Sigmoid colon (tissue), 3 donors: ENCODE measurements at regions not wholly inside any gene's neighbourhood (a gene's known extent, or its start where the extent isn't known, plus 50 kb on each side); places are given as distances from the start of the nearest gene placed in this dataset.

Experiments
- POLR2A ChIP-seq, 2 donors: fragments of 450-650 bp; IDR thresholded peaks; one replicate each; pipeline ENCODE4 v1.6.1; 2016; ENCODE audit warnings: antibody characterized with exemption in 2 of 2, mild to moderate bottlenecking in 2 of 2, moderate library complexity in 2 of 2
- TF ChIP-seq, protein P1 (sequence below), 4 experiments: fragments of 450-650 bp in 3 of 4; fragments of 200-600 bp in 1 of 4; IDR thresholded peaks; one replicate each; pipeline ENCODE4 v1.5.1; 2016 to 2019; ENCODE audit warnings: antibody characterized with exemption in 4 of 4, mild to moderate bottlenecking in 3 of 4, moderate library complexity in 2 of 4

GRCh38 chr2:186100636-186101035, 362.0 kb downstream of the FSIP2 start:
- TF ChIP-seq, protein P1, sequence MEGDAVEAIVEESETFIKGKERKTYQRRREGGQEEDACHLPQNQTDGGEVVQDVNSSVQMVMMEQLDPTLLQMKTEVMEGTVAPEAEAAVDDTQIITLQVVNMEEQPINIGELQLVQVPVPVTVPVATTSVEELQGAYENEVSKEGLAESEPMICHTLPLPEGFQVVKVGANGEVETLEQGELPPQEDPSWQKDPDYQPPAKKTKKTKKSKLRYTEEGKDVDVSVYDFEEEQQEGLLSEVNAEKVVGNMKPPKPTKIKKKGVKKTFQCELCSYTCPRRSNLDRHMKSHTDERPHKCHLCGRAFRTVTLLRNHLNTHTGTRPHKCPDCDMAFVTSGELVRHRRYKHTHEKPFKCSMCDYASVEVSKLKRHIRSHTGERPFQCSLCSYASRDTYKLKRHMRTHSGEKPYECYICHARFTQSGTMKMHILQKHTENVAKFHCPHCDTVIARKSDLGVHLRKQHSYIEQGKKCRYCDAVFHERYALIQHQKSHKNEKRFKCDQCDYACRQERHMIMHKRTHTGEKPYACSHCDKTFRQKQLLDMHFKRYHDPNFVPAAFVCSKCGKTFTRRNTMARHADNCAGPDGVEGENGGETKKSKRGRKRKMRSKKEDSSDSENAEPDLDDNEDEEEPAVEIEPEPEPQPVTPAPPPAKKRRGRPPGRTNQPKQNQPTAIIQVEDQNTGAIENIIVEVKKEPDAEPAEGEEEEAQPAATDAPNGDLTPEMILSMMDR (IDR thresholded peaks at IDR 0.05), result no peak
- TF ChIP-seq POLR2A (IDR thresholded peaks at IDR 0.05), result no peak
